Renal cortex interstitium (tissue), 11 donors: ENCODE measurements at regions not wholly inside any gene's neighbourhood (a gene's known extent, or its start where the extent isn't known, plus 50 kb on each side); places are given as distances from the start of the nearest gene placed in this dataset.
"Not testable (repeated sequence)": the region's sequence is repeated elsewhere in the genome, so short reads cannot be mapped to it uniquely, and the experiment has no call there.

Experiments
- DNase-seq, 11 donors: peaks; one replicate each; pipeline ENCODE4 v3.0.0-alpha.2; 2013; ENCODE audit warnings: low read depth in 9 of 11, low spot score in 4 of 11; ENCODE audit errors: extremely low read depth in 1 of 11

DNA sequence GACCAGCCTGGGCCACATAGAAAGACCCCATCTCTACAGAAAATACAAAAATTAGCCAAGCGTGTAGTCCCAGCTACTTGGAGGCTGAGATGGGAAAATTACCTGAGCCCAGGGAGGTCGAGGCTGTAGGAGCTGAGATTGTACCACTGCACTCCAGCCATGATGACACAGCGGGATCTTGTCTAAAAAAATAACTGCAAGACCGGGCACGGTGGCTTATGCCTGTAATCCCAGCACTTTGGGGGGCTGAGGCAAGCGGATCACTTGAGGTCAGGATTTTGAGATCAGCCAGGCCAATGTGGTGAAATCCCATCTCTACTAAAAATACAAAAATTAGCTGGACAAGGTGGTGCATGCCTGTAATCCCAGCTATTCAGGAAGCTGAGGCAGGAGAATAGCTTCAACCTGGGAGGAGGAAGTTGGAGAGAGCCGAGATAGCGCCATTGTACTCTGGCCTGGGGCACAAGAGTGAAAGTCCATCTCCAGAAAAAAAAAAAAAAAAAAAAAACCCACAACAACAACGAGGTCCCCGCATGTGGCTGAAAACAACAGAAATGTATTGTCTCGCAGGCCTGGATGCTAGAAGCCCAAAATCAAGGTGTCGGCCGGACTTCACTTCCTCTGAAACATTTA lies 50.7 kb upstream of the DEFB108B start:
- DNase-seq, result not testable (repeated sequence)

DNA sequence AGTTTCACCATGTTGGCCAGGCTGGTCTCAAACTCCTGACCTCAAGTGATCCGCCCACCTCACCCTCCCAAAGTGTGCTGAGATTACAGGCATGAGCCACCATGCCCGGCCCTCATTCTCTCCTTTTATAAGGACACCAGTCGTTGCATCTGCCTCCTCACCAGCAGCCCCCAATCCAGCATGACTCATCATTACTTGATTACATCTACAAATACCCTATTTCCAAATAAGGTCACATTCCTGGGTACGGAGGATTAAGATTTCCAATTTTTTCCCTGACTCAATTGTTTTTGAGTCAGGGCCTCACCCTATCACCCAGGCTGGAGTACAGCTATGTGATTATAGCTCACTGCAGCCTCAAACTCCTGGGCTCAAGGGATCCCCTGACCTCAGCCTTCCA lies 49.8 kb upstream of the DEFB108B start:
- DNase-seq, result not testable (repeated sequence)
